ENCODE measurements at regions not wholly inside any gene's neighbourhood (a gene's known extent, or its start where the extent isn't known, plus 50 kb on each side); places are given as distances from the start of the nearest gene placed in this dataset.

DNA sequence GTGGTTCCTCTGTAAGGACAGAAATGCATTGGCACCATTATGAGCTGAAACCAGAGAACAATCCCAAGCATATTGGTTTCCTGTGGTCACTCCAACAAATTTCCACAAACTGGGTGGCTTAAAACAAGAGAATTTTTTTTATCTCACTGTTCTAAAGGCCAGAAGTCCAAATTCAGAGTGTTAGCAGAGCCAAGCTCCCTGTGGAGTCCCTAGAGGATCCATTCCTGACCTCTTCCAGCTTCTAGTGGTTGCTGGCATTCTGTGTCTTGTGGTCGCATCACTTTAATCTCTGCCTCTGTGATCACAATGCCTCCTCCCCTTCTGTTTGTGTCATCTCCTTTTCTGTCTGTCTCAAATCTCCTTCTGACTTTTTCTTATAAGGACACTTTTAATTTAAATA, 380.3 kb downstream of the NYAP2 start:
- TF ChIP-seq, protein P1, sequence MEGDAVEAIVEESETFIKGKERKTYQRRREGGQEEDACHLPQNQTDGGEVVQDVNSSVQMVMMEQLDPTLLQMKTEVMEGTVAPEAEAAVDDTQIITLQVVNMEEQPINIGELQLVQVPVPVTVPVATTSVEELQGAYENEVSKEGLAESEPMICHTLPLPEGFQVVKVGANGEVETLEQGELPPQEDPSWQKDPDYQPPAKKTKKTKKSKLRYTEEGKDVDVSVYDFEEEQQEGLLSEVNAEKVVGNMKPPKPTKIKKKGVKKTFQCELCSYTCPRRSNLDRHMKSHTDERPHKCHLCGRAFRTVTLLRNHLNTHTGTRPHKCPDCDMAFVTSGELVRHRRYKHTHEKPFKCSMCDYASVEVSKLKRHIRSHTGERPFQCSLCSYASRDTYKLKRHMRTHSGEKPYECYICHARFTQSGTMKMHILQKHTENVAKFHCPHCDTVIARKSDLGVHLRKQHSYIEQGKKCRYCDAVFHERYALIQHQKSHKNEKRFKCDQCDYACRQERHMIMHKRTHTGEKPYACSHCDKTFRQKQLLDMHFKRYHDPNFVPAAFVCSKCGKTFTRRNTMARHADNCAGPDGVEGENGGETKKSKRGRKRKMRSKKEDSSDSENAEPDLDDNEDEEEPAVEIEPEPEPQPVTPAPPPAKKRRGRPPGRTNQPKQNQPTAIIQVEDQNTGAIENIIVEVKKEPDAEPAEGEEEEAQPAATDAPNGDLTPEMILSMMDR (IDR thresholded peaks at IDR 0.05): no peak
- TF ChIP-seq POLR2AphosphoS5 (IDR thresholded peaks at IDR 0.05): no peak
- TF ChIP-seq POLR2A (IDR thresholded peaks at IDR 0.05; ENCODE audit: low read depth): no peak

All from esophagus muscularis mucosa (tissue), 3 donors.